Panc1 (cell line): ENCODE measurements at regions not wholly inside any gene's neighbourhood (a gene's known extent, or its start where the extent isn't known, plus 50 kb on each side); places are given as distances from the start of the nearest gene placed in this dataset.

ENCODE experiments used
- SIN3A ChIP-seq: IDR thresholded peaks from 2 replicates; pipeline ENCODE4 v1.6.1; 2012; ENCODE audit warnings: low read depth, mild to moderate bottlenecking, low read length, moderate library complexity, borderline replicate concordance; ENCODE audit not compliant: insufficient read depth
- TF ChIP-seq, protein P1 (sequence below): fragments of 450-650 bp; IDR thresholded peaks from 2 replicates; pipeline ENCODE4 v1.5.1; 2017; ENCODE audit warnings: mild to moderate bottlenecking
- TF ChIP-seq, protein P2 (sequence below), 2 experiments: IDR thresholded peaks; 2 replicates each; pipeline ENCODE4 v1.6.1; 2011 to 2012; ENCODE audit warnings: low read depth in 2 of 2, control low read depth in 1 of 2, low read length in 1 of 2, mild to moderate bottlenecking in 1 of 2, moderate library complexity in 1 of 2; ENCODE audit not compliant: insufficient read depth in 1 of 2

DNA sequence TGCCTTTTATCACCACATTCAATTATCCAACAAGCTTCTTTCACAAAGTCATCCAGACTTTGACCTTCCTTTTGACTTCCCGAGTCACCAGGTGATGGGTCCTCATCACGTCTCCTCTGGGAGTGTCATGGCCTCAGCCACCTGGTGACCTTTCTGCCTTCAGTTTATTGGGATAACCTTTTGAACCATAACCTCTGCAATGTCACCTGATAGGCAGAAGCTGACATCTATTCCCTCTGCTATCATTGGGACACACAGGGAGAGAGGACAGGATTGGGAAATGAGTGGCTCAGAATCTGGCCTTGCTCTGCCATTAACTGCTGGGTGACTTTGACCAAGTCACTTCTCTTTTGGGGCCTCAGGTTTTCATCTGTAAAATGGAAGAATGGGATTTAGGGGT lies 388.7 kb downstream of the NUAK1 start:
- TF ChIP-seq, protein P1, sequence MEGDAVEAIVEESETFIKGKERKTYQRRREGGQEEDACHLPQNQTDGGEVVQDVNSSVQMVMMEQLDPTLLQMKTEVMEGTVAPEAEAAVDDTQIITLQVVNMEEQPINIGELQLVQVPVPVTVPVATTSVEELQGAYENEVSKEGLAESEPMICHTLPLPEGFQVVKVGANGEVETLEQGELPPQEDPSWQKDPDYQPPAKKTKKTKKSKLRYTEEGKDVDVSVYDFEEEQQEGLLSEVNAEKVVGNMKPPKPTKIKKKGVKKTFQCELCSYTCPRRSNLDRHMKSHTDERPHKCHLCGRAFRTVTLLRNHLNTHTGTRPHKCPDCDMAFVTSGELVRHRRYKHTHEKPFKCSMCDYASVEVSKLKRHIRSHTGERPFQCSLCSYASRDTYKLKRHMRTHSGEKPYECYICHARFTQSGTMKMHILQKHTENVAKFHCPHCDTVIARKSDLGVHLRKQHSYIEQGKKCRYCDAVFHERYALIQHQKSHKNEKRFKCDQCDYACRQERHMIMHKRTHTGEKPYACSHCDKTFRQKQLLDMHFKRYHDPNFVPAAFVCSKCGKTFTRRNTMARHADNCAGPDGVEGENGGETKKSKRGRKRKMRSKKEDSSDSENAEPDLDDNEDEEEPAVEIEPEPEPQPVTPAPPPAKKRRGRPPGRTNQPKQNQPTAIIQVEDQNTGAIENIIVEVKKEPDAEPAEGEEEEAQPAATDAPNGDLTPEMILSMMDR, result no peak
- TF ChIP-seq, protein P2, sequence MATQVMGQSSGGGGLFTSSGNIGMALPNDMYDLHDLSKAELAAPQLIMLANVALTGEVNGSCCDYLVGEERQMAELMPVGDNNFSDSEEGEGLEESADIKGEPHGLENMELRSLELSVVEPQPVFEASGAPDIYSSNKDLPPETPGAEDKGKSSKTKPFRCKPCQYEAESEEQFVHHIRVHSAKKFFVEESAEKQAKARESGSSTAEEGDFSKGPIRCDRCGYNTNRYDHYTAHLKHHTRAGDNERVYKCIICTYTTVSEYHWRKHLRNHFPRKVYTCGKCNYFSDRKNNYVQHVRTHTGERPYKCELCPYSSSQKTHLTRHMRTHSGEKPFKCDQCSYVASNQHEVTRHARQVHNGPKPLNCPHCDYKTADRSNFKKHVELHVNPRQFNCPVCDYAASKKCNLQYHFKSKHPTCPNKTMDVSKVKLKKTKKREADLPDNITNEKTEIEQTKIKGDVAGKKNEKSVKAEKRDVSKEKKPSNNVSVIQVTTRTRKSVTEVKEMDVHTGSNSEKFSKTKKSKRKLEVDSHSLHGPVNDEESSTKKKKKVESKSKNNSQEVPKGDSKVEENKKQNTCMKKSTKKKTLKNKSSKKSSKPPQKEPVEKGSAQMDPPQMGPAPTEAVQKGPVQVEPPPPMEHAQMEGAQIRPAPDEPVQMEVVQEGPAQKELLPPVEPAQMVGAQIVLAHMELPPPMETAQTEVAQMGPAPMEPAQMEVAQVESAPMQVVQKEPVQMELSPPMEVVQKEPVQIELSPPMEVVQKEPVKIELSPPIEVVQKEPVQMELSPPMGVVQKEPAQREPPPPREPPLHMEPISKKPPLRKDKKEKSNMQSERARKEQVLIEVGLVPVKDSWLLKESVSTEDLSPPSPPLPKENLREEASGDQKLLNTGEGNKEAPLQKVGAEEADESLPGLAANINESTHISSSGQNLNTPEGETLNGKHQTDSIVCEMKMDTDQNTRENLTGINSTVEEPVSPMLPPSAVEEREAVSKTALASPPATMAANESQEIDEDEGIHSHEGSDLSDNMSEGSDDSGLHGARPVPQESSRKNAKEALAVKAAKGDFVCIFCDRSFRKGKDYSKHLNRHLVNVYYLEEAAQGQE (IDR thresholded peaks at IDR 0.05; ENCODE audit: insufficient read depth in 1 of 2, low read depth in 2 of 2, low read length in 1 of 2), result no peak
- TF ChIP-seq SIN3A, result no peak
